Tibial nerve (tissue), 4 donors: ENCODE measurements at regions not wholly inside any gene's neighbourhood (a gene's known extent, or its start where the extent isn't known, plus 50 kb on each side); places are given as distances from the start of the nearest gene placed in this dataset.

Experiments used
- DNase-seq, 2 donors: peaks; one replicate each; pipeline ENCODE4 v3.0.0-alpha.2; 2019; ENCODE audit warnings: low spot score in 2 of 2
- H3K27ac ChIP-seq, 4 donors: fragments of 200-600 bp; sonication (generic) in 3 of 4; one replicate each; pipeline ENCODE4 v1.5.1; 2017 to 2019; ENCODE audit warnings: mild to moderate bottlenecking in 1 of 4
- H3K27me3 ChIP-seq, 2 donors: fragments of 200-600 bp; sonication (generic) in 1 of 2; one replicate each; pipeline versions ENCODE4 v1.5.1 to v1.6.0; 2017 to 2019
- H3K36me3 ChIP-seq, 3 donors: fragments of 200-600 bp; sonication (generic); one replicate each; pipeline ENCODE4 v1.5.1; 2018 to 2019
- H3K4me1 ChIP-seq, 4 donors: fragments of 200-600 bp; sonication (generic) in 3 of 4; one replicate each; pipeline ENCODE4 v1.5.1; 2017 to 2019
- H3K4me3 ChIP-seq, 4 donors: fragments of 200-600 bp; sonication (generic) in 3 of 4; one replicate each; pipeline ENCODE4 v1.5.1; 2017 to 2019; ENCODE audit warnings: mild to moderate bottlenecking in 1 of 4, moderate library complexity in 1 of 4
- H3K9me3 ChIP-seq, 4 donors: fragments of 200-600 bp; sonication (generic) in 3 of 4; one replicate each; pipeline ENCODE4 v1.5.1; 2017 to 2019
- EP300 ChIP-seq, 2 donors: sonication (generic); formaldehyde crosslinking; IDR thresholded peaks; one replicate each; pipeline ENCODE4 v1.6.1; 2017; ENCODE audit warnings: antibody characterized with exemption in 2 of 2, mild to moderate bottlenecking in 1 of 2
- POLR2A ChIP-seq, 2 donors: fragments of 450-650 bp; IDR thresholded peaks; one replicate each; pipeline ENCODE4 v1.6.1; 2017; ENCODE audit warnings: antibody characterized with exemption in 2 of 2, mild to moderate bottlenecking in 2 of 2, moderate library complexity in 2 of 2
- WGBS, 2 donors: methylation state at CpG; one replicate each; pipeline ENCODE4 v1.1.5; 2018; 5-methylcytosine and 5-hydroxymethylcytosine counted together
- TF ChIP-seq, protein P1 (sequence below), 5 experiments: fragments of 200-600 bp in 3 of 5; fragments of 450-650 bp in 2 of 5; sonication (generic) in 3 of 5; IDR thresholded peaks; one replicate each; pipeline ENCODE4 v1.5.1; 2016 to 2019; ENCODE audit warnings: antibody characterized with exemption in 5 of 5, mild to moderate bottlenecking in 3 of 5, moderate library complexity in 2 of 5

DNA sequence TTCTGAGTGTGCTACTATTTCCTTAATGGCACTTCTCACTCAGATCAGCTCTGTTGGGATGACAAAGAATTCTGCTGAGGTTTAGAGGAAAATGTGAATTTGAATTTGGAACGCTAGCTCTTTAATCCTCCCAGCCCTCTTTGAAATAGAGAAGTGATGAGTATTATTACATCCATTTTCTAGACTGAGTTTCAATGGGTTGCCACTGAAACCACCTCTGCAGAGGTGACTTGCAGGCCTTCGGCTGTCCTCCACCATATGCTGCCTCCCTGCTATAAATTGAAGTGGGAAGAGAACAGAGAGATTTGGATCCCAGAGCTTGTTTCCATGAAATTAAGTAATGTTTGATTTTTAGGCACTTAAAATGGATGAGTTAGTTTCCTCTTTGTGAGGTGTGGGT lies 363.2 kb upstream of the SNX7 start:
- Histone ChIP-seq H3K27ac (no peak overlapping the region), H3K9me3 (no peaks in the 10 kb centered on the region), H3K36me3 (no peaks in the 10 kb centered on the region), H3K27me3 (no peaks in the 10 kb centered on the region), H3K4me3 (no peak overlapping the region), H3K4me1 (no peaks in the 10 kb centered on the region)
- no peak for DNase-seq
- WGBS, 2 donors, result 92 to 97% methylated on average over 2 of the region's 2 CpGs
- no peak for TF ChIP-seq EP300 (IDR thresholded peaks at IDR 0.05)

- Histone ChIP-seq H3K9me3 (no peaks in the 10 kb centered on the region), H3K4me1 (no peaks in the 10 kb centered on the region), H3K27ac (no peak overlapping the region), H3K4me3 (no peak overlapping the region), H3K36me3 (no peaks in the 10 kb centered on the region), H3K27me3 (no peaks in the 10 kb centered on the region)
- DNase-seq, result no peak
- 83 to 84% methylated on average over 1 of the region's 1 CpG for WGBS, 2 donors
- TF ChIP-seq POLR2A (IDR thresholded peaks at IDR 0.05) (no peak), EP300 (IDR thresholded peaks at IDR 0.05) (no peak)
- TF ChIP-seq, protein P1, sequence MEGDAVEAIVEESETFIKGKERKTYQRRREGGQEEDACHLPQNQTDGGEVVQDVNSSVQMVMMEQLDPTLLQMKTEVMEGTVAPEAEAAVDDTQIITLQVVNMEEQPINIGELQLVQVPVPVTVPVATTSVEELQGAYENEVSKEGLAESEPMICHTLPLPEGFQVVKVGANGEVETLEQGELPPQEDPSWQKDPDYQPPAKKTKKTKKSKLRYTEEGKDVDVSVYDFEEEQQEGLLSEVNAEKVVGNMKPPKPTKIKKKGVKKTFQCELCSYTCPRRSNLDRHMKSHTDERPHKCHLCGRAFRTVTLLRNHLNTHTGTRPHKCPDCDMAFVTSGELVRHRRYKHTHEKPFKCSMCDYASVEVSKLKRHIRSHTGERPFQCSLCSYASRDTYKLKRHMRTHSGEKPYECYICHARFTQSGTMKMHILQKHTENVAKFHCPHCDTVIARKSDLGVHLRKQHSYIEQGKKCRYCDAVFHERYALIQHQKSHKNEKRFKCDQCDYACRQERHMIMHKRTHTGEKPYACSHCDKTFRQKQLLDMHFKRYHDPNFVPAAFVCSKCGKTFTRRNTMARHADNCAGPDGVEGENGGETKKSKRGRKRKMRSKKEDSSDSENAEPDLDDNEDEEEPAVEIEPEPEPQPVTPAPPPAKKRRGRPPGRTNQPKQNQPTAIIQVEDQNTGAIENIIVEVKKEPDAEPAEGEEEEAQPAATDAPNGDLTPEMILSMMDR (IDR thresholded peaks at IDR 0.05), result no peak
These were observed 364.8 kb upstream of the SNX7 start for GRCh38 chr1:98296681-98297080.

DNA sequence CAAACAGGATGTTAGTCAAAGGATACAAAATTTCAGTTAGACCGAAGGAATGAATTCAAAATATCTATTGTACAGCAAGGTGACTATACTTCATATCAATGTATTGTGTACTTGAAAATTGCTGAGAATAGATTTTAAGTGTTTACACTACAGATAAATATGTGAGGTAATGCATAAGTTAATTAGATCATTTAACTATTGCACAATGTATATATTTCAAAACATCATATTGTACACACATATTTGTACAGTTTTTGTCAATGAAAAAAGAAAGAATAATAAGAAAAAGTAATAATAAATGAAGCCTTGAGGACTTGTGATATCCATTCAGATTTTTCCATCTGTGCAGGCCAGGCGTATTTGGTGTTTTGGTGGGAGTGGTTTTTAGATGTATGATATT lies 367.4 kb upstream of the SNX7 start:
- Histone ChIP-seq H3K36me3 (no peaks in the 10 kb centered on the region), H3K27me3 (no peaks in the 10 kb centered on the region), H3K27ac (no peak overlapping the region), H3K4me1 (no peaks in the 10 kb centered on the region), H3K9me3 (no peaks in the 10 kb centered on the region), H3K4me3 (no peak overlapping the region)
- TF ChIP-seq, protein P1 (IDR thresholded peaks at IDR 0.05), result no peak
- no peak for TF ChIP-seq EP300 (IDR thresholded peaks at IDR 0.05)
- no peak for TF ChIP-seq POLR2A (IDR thresholded peaks at IDR 0.05)
- no peak for DNase-seq
- 91 to 94% methylated on average over 2 of the region's 2 CpGs for WGBS, 2 donors

GRCh38 chr1:98292994-98293393 lies 368.5 kb upstream of the SNX7 start:
- no peaks in the 10 kb centered on the region for H3K4me1 ChIP-seq
- no peaks in the 10 kb centered on the region for H3K36me3 ChIP-seq
- no peaks in the 10 kb centered on the region for H3K9me3 ChIP-seq
- no peak overlapping the region for H3K4me3 ChIP-seq
- TF ChIP-seq, protein P1 (IDR thresholded peaks at IDR 0.05), result no peak
- TF ChIP-seq POLR2A (IDR thresholded peaks at IDR 0.05) (no peak), EP300 (IDR thresholded peaks at IDR 0.05) (no peak)
- no peak for DNase-seq
- H3K27ac ChIP-seq, result no peak overlapping the region
- no peaks in the 10 kb centered on the region for H3K27me3 ChIP-seq

DNA sequence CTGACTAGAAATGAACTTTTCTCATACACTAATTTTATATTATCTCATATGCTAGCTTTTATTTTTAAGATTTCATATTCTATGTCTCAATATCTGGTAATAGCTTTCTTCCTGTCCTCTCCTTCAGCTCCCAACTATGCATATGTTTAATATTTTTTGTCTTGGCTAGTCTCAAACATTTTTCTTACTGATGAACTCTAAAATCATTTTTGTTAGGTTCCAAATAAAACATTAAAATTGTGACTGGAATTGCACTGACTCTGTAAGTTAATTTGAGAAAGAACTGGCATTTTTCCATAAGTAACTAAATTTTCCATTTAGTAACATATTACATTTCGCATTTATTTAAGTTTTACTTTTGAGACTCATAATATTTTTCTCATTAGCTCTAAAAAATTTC lies 368.5 kb upstream of the DPYD start:
- Histone ChIP-seq H3K9me3 (no peaks in the 10 kb centered on the region), H3K4me1 (no peaks in the 10 kb centered on the region), H3K27ac (no peak overlapping the region), H3K36me3 (no peaks in the 10 kb centered on the region), H3K4me3 (no peak overlapping the region), H3K27me3 (no peaks in the 10 kb centered on the region)
- WGBS, 2 donors, result 57 to 61% methylated on average over 1 of the region's 1 CpG
- no peak for TF ChIP-seq EP300 (IDR thresholded peaks at IDR 0.05)
- TF ChIP-seq POLR2A (IDR thresholded peaks at IDR 0.05), result no peak
- TF ChIP-seq, protein P1 (IDR thresholded peaks at IDR 0.05), result no peak
- DNase-seq, result no peak

- H3K4me1 ChIP-seq, result no peaks in the 10 kb centered on the region
- no peaks in the 10 kb centered on the region for H3K36me3 ChIP-seq
- WGBS, 2 donors, result 92 to 95% methylated on average over 2 of the region's 2 CpGs
- DNase-seq, result no peak
- no peak overlapping the region for H3K4me3 ChIP-seq
- no peaks in the 10 kb centered on the region for H3K9me3 ChIP-seq
- no peak overlapping the region for H3K27ac ChIP-seq
- no peak for TF ChIP-seq EP300 (IDR thresholded peaks at IDR 0.05)
- TF ChIP-seq POLR2A (IDR thresholded peaks at IDR 0.05), result no peak
- no peaks in the 10 kb centered on the region for H3K27me3 ChIP-seq
These were observed 367.7 kb upstream of the DPYD start for GRCh38 chr1:98288494-98288893.
